ENCODE measurements at regions not wholly inside any gene's neighbourhood (a gene's known extent, or its start where the extent isn't known, plus 50 kb on each side); places are given as distances from the start of the nearest gene placed in this dataset.

- Histone ChIP-seq H3K9me2 (replicated peaks; ENCODE audit: insufficient read depth, low read length) (no peaks in the 10 kb centered on the region), H3K27me3 (replicated peaks; ENCODE audit: insufficient read depth, low read length) (no peaks in the 10 kb centered on the region), H3K9ac (ENCODE audit: low read length) (no peak overlapping the region), H2AFZ (ENCODE audit: low read length) (peak overlapping the region; percentile 41; the same call in 1 of the 2 replicates), H3K9me3 (replicated peaks; ENCODE audit: insufficient read depth, low read length) (no peaks in the 10 kb centered on the region), H3K4me1 (ENCODE audit: low read length) (peaks cover 11% of the 10 kb centered on the region), H3F3A (ENCODE audit: insufficient read depth, low read length) (no peaks in the 10 kb centered on the region), H3K4me3 (ENCODE audit: low read length) (peak overlapping the region; percentile 28; the same call in 1 of the 2 replicates), H3K79me2 (ENCODE audit: low read length) (no peaks in the 10 kb centered on the region), H3K36me3 (replicated peaks; ENCODE audit: insufficient read depth, low read length) (no peaks in the 10 kb centered on the region), H4K20me1 (ENCODE audit: insufficient read depth, low read length) (no peaks in the 10 kb centered on the region), H3K4me2 (ENCODE audit: low read depth, low read length) (peak overlapping the region; percentile 28), H3K27ac (ENCODE audit: low read length) (no peak overlapping the region)
- TF ChIP-seq EZH2phosphoT487 (IDR thresholded peaks at IDR 0.05; ENCODE audit: low read length) (no peak), CTCF (IDR thresholded peaks at IDR 0.05; ENCODE audit: low read length) (no peak), EZH2 (optimal IDR thresholded peaks at IDR 0.05; ENCODE audit: low read depth, low read length) (no peak)
- DNase-seq, result no peak
These were observed 849.9 kb upstream of the EYS start for GRCh38 chr6:66556936-66557335.

GRCh38 chr6:66555082-66555481, 848.1 kb upstream of the EYS start:
- Histone ChIP-seq H3K27ac (ENCODE audit: low read length) (no peak overlapping the region), H3K27me3 (replicated peaks; ENCODE audit: insufficient read depth, low read length) (no peaks in the 10 kb centered on the region), H3F3A (ENCODE audit: insufficient read depth, low read length) (no peaks in the 10 kb centered on the region), H3K4me2 (ENCODE audit: low read depth, low read length) (no peak overlapping the region), H3K9me3 (replicated peaks; ENCODE audit: insufficient read depth, low read length) (no peaks in the 10 kb centered on the region), H3K9ac (ENCODE audit: low read length) (no peak overlapping the region), H3K4me1 (ENCODE audit: low read length) (peaks cover 11% of the 10 kb centered on the region), H3K36me3 (replicated peaks; ENCODE audit: insufficient read depth, low read length) (no peaks in the 10 kb centered on the region), H3K9me2 (replicated peaks; ENCODE audit: insufficient read depth, low read length) (no peaks in the 10 kb centered on the region), H4K20me1 (ENCODE audit: insufficient read depth, low read length) (no peaks in the 10 kb centered on the region), H2AFZ (ENCODE audit: low read length) (no peak overlapping the region), H3K4me3 (ENCODE audit: low read length) (no peak overlapping the region), H3K79me2 (ENCODE audit: low read length) (no peaks in the 10 kb centered on the region)
- DNase-seq, result no peak
- TF ChIP-seq EZH2 (optimal IDR thresholded peaks at IDR 0.05; ENCODE audit: low read depth, low read length), result no peak
- TF ChIP-seq CTCF (IDR thresholded peaks at IDR 0.05; ENCODE audit: low read length), result no peak
- TF ChIP-seq EZH2phosphoT487 (IDR thresholded peaks at IDR 0.05; ENCODE audit: low read length), result no peak

- H3K9me2 ChIP-seq (replicated peaks; ENCODE audit: insufficient read depth, low read length), result no peaks in the 10 kb centered on the region
- H3K4me1 ChIP-seq (ENCODE audit: low read length), result peaks cover 11% of the 10 kb centered on the region
- peak; percentile 23 for DNase-seq
- H3F3A ChIP-seq (ENCODE audit: insufficient read depth, low read length), result no peaks in the 10 kb centered on the region
- peak overlapping the region; percentile 26; the same call in 1 of the 2 replicates for H3K4me2 ChIP-seq (ENCODE audit: low read depth, low read length)
- no peak overlapping the region for H3K4me3 ChIP-seq (ENCODE audit: low read length)
- no peaks in the 10 kb centered on the region for H3K36me3 ChIP-seq (replicated peaks; ENCODE audit: insufficient read depth, low read length)
- H3K9me3 ChIP-seq (replicated peaks; ENCODE audit: insufficient read depth, low read length), result no peaks in the 10 kb centered on the region
- TF ChIP-seq EZH2 (optimal IDR thresholded peaks at IDR 0.05; ENCODE audit: low read depth, low read length) (no peak), EZH2phosphoT487 (IDR thresholded peaks at IDR 0.05; ENCODE audit: low read length) (no peak), CTCF (IDR thresholded peaks at IDR 0.05; ENCODE audit: low read length) (no peak)
- no peaks in the 10 kb centered on the region for H4K20me1 ChIP-seq (ENCODE audit: insufficient read depth, low read length)
- peak overlapping the region; percentile 36; the same call in 1 of the 2 replicates for H3K27ac ChIP-seq (ENCODE audit: low read length)
- H3K79me2 ChIP-seq (ENCODE audit: low read length), result no peaks in the 10 kb centered on the region
- H2AFZ ChIP-seq (ENCODE audit: low read length), result no peak overlapping the region
- H3K27me3 ChIP-seq (replicated peaks; ENCODE audit: insufficient read depth, low read length), result no peaks in the 10 kb centered on the region
- no peak overlapping the region for H3K9ac ChIP-seq (ENCODE audit: low read length)
These were observed 846.4 kb upstream of the EYS start for GRCh38 chr6:66553441-66553840.
